ENCODE measurements at regions not wholly inside any gene's neighbourhood (a gene's known extent, or its start where the extent isn't known, plus 50 kb on each side); places are given as distances from the start of the nearest gene placed in this dataset.

DNA sequence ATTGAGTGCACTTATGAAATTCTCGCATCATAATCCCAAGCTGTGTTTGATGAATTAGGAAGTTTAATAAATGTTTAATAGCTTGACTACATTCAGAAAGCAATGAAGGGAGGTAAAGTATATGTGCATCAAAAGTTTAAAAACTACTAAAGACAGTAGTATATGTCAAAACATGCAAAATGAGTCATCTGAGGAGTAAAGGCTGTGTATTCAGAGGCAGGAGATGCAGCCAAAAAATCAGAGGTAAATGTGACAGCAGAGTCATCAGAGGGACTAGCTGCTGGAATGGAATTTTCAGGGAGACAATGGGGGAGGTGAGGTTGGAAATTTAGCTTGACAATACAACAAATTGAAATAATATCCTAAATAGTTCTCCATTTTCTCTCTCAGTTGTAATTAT is 127.0 kb upstream of the FUNDC1 start:
- TF ChIP-seq, protein P1, sequence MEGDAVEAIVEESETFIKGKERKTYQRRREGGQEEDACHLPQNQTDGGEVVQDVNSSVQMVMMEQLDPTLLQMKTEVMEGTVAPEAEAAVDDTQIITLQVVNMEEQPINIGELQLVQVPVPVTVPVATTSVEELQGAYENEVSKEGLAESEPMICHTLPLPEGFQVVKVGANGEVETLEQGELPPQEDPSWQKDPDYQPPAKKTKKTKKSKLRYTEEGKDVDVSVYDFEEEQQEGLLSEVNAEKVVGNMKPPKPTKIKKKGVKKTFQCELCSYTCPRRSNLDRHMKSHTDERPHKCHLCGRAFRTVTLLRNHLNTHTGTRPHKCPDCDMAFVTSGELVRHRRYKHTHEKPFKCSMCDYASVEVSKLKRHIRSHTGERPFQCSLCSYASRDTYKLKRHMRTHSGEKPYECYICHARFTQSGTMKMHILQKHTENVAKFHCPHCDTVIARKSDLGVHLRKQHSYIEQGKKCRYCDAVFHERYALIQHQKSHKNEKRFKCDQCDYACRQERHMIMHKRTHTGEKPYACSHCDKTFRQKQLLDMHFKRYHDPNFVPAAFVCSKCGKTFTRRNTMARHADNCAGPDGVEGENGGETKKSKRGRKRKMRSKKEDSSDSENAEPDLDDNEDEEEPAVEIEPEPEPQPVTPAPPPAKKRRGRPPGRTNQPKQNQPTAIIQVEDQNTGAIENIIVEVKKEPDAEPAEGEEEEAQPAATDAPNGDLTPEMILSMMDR (IDR thresholded peaks at IDR 0.05; ENCODE audit: poor library complexity): no peak
- TF ChIP-seq EZH2 (IDR thresholded peaks at IDR 0.05; ENCODE audit: borderline replicate concordance): no peak
- no peak for TF ChIP-seq EZH2phosphoT487 (IDR thresholded peaks at IDR 0.05; ENCODE audit: low read depth, severe bottlenecking, unreplicated experiment)

All from hepatocyte (in vitro differentiated cells).